ENCODE measurements at regions not wholly inside any gene's neighbourhood (a gene's known extent, or its start where the extent isn't known, plus 50 kb on each side); places are given as distances from the start of the nearest gene placed in this dataset.

DNA sequence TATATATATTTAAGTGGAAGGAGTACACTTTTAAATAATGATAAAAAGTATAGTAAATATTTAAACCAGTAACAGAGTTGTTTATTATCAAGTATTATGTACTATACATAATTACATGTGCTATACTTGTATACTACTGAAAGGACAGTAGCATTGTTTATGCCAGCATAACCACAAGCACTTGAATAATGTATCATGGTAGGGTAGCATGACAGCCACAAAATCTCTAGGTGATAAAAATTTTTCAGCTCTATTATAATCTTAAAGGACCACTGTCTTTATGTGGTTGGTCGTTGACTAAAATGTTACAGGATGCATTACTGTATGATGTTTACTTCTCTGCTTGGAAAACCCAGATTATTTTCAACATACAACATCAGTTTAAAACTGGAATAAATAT lies 349.2 kb downstream of the CASP12 start:
- TF ChIP-seq, protein P1, sequence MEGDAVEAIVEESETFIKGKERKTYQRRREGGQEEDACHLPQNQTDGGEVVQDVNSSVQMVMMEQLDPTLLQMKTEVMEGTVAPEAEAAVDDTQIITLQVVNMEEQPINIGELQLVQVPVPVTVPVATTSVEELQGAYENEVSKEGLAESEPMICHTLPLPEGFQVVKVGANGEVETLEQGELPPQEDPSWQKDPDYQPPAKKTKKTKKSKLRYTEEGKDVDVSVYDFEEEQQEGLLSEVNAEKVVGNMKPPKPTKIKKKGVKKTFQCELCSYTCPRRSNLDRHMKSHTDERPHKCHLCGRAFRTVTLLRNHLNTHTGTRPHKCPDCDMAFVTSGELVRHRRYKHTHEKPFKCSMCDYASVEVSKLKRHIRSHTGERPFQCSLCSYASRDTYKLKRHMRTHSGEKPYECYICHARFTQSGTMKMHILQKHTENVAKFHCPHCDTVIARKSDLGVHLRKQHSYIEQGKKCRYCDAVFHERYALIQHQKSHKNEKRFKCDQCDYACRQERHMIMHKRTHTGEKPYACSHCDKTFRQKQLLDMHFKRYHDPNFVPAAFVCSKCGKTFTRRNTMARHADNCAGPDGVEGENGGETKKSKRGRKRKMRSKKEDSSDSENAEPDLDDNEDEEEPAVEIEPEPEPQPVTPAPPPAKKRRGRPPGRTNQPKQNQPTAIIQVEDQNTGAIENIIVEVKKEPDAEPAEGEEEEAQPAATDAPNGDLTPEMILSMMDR (conservative IDR thresholded peaks at IDR 0.05; ENCODE audit: low read depth, low read length): no peak
- DNase-seq (ENCODE audit: low read depth): no peak
- H3K4me3 ChIP-seq (ENCODE audit: low read length): no peak overlapping the region

DNA sequence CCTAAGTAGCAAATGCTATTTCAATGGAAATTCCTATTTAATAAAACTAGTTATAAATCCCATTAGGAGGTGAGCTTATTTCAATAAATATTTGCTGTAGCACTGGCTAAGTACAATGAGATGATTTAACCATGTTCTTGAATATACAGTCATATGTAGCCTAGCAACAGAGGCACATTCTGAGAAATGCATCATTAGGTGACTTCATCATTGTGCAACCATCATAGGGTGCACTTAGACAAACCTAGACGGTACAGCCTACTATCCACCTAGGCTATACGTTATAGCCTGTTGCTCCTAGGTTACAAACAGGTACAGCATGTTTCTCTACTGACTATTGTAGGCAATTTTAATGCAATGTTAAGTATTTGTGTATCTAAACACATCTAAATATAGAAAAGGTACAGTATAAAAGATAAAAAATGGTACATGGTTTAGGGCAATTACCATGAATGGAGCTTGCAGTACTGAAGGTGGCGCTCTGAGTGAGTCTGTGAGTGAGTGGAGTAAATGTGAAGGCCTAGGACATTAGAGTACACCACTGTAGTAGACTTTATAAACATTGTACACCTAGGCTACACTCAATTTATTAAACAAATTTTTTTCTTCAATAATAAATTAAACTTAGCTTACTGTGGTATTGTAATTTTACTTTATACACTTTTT lies 350.1 kb downstream of the CASP12 start:
- TF ChIP-seq, protein P1 (conservative IDR thresholded peaks at IDR 0.05; ENCODE audit: low read depth, low read length): no peak
- no peak overlapping the region for H3K4me3 ChIP-seq (ENCODE audit: low read length)
- no peak for DNase-seq (ENCODE audit: low read depth)

DNA sequence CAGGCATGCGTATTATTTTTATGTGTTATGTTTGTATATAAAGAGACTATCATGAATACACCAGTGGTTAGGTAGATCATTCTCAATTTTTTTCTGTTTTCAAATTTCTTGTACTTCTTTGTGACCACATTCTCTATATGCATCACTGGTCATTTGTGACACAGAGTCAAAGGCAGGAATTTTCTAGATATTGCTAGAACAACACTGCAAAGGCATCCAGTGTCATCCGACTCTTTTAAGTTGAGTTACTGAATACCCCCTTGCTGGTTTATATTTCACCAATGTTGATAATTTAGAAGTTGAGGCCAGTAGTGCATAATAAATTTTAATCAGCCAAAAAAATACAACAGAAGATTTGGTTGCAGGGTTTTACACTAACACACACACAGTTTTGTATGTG lies 351.8 kb downstream of the CASP12 start:
- TF ChIP-seq, protein P1 (conservative IDR thresholded peaks at IDR 0.05; ENCODE audit: low read depth, low read length): no peak
- no peak for DNase-seq (ENCODE audit: low read depth)
- no peak overlapping the region for H3K4me3 ChIP-seq (ENCODE audit: low read length)

DNA sequence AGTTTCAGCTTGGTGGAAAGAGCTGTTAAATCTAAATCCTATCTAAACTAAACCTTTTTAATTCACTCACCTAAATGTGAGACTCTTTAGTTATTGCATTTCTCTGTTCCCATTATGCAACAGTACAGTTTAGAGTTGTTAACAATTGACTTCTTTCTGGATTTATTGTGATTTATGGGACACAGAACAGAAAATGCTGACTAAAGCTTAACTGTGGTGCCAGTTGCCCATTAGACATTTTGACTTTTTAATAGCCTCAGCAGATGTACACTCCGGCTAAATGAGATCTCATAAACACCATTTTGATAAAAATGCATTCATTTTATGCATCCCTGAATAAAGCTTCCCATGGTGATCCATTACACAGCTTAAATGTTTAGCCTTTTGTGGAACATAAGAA lies 356.6 kb downstream of the CASP12 start:
- no peak overlapping the region for H3K4me3 ChIP-seq (ENCODE audit: low read length)
- TF ChIP-seq, protein P1 (conservative IDR thresholded peaks at IDR 0.05; ENCODE audit: low read depth, low read length): no peak
- no peak for DNase-seq (ENCODE audit: low read depth)

DNA sequence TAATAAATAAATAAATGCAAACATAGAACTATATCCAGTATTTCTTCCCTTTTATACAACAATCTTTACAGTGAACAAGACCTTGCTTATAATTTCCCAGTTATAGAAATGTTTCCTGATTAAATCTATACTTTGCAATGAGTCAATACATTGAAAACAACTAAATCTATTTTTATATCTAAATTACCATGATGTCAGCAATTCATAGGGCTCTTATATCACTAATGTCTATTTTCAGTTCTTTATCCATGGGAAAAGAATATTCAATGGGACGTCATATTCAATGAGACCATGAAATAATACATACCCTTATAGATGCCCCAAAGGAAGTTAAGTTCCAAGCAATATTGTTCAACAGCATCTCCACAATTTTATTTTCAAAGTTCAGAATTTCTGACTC lies 359.9 kb downstream of the CASP12 start:
- TF ChIP-seq, protein P1 (conservative IDR thresholded peaks at IDR 0.05; ENCODE audit: low read depth, low read length): no peak
- no peak for DNase-seq (ENCODE audit: low read depth)
- H3K4me3 ChIP-seq (ENCODE audit: low read length): no peak overlapping the region

DNA sequence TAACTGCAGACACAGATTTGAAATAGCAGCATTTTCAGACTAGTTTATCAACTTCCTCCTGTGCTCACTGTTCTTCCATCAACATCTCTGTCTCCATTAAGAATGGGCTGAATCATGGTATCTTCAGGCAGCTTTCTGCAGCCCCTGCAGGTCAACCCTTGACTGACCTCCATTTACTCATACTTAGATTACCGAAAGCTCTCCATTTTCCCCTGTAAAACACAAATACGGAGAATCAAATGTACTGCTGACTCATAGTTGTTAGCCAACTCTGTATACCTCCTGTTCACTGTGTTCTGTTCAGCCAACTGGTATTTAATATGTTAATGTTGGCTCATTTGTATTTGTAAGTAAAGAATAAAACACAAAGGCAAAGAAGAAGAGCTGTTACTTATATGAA lies 364.0 kb downstream of the CASP12 start:
- H3K4me3 ChIP-seq (ENCODE audit: low read length): no peak overlapping the region
- peak; percentile 59 for DNase-seq (ENCODE audit: low read depth)
- TF ChIP-seq, protein P1 (conservative IDR thresholded peaks at IDR 0.05; ENCODE audit: low read depth, low read length): no peak

DNA sequence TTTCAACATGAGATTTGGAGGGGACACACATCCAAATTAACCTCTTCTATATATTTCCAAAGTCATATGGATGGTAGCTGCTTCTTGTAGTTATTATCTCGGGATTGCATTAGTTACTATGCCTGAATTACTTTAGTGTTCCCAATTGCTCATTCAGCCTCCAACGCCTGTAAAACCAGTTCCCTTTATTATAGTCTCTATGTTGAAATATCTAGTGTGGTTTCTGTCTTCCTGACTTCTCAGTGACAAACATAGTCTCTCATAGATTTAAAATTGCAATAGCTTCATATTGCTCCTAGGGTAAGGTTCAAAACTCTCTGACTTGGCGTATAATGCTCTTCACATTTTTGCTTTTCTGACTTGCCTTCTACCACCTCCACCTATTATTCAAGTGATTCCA lies 366.4 kb downstream of the CASP12 start:
- TF ChIP-seq, protein P1 (conservative IDR thresholded peaks at IDR 0.05; ENCODE audit: low read depth, low read length): no peak
- no peak for DNase-seq (ENCODE audit: low read depth)
- H3K4me3 ChIP-seq (ENCODE audit: low read length): no peak overlapping the region
